ENCODE measurements at regions not wholly inside any gene's neighbourhood (a gene's known extent, or its start where the extent isn't known, plus 50 kb on each side); places are given as distances from the start of the nearest gene placed in this dataset.

DNA sequence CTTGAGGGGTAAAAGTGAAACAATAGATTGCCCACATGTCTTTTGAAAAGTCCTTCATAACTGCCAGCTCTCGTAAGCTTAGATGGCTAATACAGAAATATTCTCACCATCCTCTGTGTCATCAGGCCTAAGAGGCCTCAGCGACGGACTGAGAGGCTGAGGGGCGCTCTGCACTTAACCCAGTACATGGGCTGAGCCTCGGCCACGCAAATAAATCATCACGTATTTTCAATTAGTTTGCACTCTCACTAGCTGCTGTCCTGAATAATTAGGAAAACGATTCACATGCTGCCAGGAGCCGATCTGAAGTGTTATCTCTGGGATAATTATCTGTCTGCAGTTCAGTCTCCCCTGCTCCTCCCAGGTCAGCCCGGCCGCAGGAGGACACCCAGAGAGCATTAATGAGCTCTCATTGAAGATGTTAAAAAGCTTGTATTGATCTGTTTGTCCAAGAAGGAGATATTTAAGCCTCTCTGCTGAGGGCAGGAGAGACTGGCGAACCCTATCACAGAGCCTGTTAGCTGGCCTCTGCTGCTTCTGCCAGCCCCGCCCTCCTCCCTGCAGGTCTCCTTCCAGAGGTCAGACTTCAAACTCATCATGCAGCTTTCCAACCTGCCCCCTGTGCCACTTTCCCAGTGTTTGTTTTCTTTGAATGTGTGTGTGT lies 1051.3 kb downstream of the VRK1 start:
- DNase-seq (ENCODE audit: low read depth in 2 of 2), result no peak

DNA sequence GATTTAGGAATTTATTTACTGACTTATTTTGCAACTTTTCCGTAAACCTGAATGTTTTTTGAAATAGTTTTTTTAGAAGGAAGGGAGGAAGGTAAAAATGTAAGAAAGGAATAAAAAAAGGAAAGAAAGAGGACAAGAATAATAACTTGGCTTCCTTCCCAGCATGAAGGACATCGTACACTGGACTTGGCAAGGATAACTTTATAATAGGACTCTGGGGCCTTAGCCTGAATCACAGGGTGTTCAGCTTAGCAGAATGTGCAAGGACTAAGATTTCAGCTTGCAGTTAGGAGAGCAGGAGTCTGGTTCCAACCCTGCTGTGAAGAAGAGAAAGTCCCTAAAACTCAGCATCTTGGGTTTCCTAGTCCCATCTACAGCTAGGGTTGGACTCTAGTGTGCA lies 1053.3 kb downstream of the VRK1 start:
- no peak for DNase-seq (ENCODE audit: low read depth in 2 of 2)

DNA sequence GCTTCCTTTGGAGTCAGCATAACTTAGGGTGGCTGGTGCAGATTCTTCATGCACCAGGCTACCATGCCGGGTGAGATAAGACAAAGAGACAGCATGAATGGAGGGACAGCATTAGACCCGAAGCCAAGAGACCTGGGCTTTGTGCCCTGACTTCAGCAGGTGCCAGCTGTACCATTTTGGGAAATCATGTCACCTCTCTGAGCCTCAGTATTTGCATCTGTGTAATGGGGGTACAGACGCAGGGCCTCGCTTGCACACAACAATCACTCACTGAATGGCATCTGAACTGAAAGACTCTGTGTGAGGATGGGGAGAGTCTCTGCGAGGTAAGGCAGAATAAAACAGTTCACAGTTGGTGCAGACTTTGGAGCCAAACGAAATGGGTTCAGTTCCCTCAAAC lies 1053.7 kb downstream of the VRK1 start:
- no peak for DNase-seq (ENCODE audit: low read depth in 2 of 2)

DNA sequence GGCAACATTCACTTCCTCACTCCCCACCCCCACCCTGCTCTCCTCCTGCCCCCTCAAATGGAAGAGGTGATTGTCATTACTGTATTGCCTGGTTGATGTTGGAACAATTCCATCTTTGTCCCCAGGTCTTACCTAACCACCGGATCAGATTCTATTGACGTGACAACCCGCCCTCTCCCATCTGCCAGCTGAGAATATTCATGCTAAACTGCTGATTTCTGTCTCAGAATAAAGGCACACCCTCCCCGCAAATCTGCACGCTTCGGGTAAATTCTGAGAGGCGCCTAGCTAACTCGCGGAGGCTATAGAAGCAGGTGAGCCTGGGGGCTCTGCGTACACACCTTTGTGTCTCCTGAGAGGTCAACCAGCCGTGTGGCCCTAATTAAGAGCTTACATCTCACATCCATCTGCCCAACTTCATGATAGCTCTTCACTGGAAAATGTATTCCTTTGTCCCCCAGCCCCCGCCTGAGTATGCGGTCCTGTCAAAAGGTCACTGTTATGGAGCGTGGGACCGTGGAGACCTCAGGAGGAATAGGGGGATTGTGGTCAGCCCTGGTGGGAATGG lies 1054.3 kb downstream of the VRK1 start:
- no peak for DNase-seq (ENCODE audit: low read depth in 2 of 2)

DNA sequence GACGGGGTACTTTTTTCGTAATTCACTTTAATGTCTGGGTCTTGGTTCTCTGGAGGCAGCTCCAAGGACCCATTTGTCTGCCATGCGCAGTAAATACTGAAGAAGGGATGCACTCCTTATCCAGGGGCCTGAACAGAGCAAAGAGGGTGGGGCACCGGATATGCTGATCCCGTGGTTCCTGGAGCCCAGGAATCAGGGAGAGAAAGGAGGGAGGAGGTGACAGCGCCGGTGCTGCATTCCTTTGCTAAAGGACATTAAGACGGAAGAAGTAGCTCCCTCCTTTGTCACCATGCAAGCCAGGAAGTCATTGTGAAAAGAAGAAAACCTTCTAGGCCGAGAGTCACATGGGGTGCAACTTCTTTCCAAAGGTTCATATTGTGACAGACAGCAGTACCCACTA lies 1057.7 kb downstream of the VRK1 start:
- DNase-seq (ENCODE audit: low read depth in 2 of 2), result no peak

DNA sequence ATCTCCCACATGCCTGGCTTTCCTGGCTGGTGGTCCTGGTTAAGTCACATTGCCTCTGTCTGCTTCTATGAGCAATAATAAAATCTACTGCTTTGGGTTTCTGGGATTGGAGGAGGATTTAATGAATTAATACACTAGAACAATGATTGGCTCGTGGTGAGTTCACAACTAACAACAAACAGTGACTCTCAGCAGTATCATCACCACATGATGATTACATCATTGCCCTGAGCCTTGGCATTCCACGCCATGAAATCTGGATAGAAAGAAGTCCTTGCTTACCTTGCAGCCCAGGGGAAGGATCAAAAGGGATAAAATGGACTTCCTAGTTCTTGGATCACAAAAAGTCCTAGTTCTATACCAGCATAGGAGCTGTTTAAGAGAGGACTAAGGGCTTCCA lies 1069.0 kb downstream of the VRK1 start:
- no peak for DNase-seq (ENCODE audit: low read depth in 2 of 2)

DNA sequence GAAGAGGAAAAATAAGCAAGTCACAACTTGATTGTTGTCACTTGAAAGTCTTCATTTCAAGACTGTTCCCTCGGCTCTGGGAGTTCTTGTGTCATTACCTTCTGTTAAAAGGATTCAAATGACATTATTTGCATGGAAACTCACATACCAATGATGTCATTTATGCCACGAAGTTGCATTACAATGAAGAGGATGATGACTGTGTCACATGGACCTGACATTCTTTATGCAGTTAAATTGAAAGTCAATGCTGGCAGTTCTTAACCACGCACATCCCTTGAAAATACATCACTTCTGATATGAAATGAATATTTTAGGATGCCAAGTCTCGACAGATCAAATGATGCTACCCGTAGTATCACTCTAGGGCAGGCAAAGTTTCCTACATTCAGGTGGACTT lies 1069.5 kb downstream of the VRK1 start:
- DNase-seq (ENCODE audit: low read depth in 2 of 2), result no peak

DNA sequence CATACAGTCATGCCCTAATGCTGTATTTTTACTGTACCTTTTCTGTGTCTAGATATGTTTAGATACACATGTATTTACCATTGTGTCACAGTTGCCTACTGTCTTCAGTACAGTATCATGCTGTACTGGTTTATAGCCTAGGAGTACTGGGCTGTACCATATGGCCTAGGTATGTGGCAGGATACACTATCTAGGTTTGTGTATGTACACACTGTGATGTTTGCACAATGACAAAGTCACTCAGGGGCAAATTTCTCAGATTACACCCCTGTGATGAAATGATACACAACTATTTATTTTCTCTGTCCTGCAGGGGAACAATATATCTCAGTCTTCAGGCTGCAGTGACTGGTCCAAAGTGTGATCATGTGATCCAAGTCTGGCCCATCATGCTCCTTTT lies 1076.1 kb downstream of the VRK1 start:
- DNase-seq (ENCODE audit: low read depth in 2 of 2), result no peak

DNA sequence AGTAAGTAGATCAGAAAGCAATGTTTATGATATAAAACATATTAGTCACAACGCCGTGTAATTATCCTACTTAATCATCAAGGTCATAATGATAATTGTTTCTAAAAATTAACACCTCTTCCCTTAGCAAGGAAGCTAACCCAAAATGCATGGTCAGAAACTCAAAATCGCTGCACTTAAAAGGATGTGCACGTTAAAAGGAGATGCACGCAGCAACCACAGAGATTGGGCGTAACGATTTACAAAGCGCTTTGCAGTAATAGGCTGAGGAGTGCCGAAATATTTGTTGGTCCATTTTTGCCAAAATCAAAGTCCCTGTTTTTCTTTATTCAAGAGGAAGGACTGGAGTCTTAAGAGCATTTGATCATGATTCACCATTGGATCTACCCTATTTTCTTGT lies 1077.2 kb downstream of the VRK1 start:
- no peak for DNase-seq (ENCODE audit: low read depth in 2 of 2)

DNA sequence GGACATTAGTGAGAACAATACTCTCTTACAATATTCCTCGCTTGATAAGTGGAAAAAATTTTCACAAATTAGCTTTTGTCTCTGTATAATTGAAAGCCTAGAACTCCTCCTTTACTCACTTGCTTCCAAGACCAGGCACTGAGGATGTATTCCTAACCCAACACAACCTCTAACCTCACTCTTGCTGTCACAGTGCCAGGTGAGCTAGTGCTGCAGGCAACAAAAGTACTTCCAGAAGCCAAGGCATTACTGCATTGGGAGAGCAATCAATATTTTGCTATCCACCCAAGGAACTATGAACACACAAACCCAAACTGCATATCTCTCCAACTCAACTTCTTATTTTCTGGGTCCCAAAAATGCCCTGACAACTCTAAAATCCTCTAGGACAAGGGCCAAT lies 1081.0 kb downstream of the VRK1 start:
- DNase-seq (ENCODE audit: low read depth in 2 of 2), result no peak

DNA sequence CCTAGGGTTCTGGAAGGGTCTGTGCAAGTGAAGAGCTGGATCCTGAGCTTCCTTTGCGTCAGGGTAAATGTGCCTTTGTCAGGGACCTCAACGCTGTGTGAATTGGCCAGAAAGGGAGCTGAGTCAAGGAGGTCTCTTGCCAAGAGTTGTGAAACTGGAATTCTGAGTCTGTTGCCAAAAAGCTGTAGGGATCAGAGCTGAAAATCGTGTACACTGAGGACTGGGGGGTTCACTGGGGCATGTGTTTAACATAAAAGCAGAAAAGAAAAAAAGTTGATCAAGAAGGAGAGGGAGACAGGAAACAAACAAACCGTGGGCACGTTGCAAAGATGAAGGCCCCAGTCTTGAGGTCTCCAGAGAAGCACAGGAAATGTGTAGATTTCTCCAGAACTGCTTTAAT lies 1081.5 kb downstream of the VRK1 start:
- no peak for DNase-seq (ENCODE audit: low read depth in 2 of 2)

DNA sequence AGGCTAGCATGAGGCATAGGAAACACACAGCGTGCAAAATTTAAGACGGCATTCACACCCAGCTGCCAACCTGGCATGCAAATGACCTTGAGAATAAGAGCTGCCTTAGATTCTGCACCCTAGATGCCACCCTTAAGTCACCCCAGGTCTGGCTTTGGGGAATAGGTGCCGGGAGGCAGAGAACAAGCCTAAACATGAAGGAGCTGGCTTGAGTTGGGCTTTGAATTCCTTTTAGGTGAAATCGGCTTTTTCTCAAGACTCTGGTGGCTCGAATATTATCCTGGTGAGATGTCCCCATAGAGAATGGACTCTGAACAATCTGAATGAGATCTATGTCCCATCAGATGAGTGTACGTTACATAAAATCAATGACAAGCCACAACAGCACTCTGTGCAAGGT lies 1090.5 kb downstream of the VRK1 start:
- DNase-seq (ENCODE audit: low read depth in 2 of 2), result no peak

DNA sequence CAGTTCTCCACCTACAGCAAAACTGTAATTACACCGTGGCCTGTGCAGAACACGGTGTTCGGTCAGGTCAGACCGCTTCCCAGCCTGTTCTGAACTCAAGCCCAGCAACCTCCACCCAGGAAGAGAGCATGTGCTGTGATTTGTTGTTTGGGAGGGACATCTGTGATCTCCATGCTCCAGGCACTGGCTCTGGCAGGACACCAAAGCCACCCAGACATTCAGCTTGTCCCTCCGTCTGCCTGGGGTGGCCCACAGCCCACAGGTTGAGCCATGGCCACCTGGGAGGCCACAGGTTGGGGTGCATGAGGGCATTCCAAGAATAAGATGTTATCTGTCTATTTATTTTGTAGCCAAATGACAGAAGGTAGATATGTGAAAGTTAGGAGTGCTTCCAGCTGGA lies 1091.1 kb downstream of the VRK1 start:
- no peak for DNase-seq (ENCODE audit: low read depth in 2 of 2)

DNA sequence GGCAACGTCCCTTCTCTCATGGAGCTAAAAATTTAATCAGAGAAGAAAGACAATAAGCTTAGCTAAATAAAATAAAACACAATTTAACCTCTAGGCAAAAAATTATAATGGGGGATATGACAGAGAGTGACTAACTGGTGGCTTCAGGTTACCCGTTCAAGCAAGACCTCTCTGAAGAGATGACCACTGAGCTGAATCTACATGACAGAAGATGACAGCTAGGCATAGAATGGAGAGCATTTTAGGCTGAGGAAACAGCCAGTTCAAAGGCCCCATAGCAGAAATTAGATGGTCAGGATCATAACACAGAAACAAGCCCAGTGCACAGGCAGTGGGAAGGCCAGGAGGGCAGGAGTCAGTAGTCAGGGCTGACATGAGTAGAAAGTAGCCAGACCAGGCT lies 1094.3 kb downstream of the VRK1 start:
- DNase-seq (ENCODE audit: low read depth in 2 of 2), result no peak

DNA sequence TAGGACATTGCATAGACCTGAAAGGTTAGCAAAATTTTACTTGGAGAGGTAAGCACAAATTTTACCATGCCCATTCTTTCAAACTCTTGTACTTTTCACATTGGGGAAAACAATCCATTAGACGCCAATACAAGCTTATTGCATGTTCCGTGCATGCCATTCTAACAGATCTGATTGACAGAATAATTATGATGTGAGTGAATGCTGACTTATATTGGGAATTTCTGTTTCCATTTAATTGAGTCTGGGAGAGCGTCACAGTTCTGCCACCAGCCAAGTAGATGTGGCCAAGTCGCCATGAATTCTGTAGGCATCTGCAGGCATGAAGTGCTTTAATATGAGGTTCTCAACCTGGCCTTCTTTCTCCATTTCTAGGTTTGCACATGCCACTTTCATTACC lies 1097.4 kb downstream of the VRK1 start:
- DNase-seq (ENCODE audit: low read depth in 2 of 2), result no peak

DNA sequence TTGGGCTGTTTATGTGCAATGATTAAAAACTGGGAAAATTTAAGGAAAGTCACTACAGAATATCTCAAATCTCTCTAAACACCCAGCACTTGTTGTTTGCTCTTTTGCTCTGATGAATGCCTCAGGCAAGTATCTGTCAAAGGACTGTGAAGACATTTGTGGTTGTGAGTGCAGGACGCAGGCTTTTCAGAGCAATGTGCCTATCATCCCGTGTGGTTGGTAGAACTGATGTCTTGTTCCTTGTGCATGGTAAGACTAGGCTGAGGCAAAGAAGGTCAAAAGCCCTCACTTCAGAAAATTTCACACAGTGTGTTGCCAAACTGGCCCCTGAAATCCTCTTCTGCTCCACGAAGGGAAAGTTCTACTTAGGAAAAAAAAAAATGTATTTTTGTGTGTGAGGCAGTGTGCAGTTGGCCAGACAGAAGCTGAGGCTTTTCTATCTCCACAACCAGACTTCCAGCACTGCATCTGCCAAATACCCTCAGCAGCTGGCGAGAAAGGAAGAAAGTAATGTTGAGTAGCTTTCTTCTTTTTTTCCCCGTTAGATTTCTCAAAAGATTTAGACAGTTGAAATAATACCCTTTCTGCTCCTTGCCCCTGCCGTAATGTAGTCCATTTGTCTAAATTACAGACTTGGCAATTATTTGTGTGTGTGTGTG lies 1103.1 kb downstream of the VRK1 start:
- no peak for DNase-seq (ENCODE audit: low read depth in 2 of 2)

DNA sequence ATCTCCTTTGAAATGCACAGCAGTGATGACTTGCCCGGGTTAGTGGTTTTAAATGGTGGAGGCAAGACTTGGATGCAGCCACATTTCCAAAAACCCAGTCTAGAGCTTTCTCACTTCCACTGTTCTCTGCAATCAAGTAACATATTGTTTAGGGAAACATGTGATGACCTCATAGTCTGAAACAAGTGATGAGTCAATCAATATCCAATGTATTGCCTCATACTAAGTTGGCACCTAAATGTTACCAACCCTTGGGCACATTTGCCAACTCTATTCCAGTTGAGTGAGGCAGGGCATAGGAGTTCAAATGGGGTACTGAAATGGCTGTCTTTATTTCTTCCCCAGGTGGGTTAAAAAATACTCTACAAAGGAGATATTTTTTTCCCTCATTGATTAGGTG lies 1105.4 kb downstream of the VRK1 start:
- DNase-seq (ENCODE audit: low read depth in 2 of 2), result no peak

DNA sequence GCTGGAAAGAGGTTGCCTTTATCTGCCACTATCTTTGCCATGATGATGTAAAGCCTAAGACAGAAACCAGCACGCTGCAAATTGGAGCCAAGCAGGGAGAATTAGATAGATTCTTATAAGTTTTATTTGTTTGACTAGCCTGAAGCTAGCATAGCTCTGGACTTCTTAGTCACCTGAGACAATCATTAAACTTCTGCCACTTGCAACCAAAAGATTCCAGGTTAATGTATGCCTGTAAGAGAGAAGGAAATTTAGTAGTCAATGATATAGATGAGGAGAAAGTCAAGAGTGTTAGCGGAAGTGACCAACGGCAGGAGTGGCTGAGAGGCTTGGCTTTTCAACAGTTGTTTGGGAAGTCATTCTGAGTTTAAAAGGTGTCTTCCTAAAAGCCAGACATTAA lies 1106.6 kb downstream of the VRK1 start:
- DNase-seq (ENCODE audit: low read depth in 2 of 2), result no peak

DNA sequence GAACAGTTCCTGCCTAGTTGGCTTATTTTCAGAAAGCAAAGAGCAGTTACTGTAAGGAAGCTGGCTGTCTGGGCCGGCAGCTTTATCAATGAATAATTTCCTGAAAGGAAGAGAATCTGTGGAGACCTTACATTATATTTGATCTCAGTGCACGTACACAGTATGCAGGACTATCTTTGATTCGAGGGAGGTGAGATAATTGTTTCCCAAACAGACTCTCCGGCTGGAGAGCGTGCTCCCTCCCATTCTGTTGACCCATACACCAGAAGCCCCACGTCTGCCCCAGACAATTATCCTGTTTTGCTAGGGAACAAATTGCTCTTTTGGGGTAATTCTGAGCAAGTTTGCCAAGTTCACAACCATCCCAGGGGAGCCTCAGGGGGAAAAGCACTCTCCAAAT lies 1115.0 kb downstream of the VRK1 start:
- no peak for DNase-seq (ENCODE audit: low read depth in 2 of 2)

DNA sequence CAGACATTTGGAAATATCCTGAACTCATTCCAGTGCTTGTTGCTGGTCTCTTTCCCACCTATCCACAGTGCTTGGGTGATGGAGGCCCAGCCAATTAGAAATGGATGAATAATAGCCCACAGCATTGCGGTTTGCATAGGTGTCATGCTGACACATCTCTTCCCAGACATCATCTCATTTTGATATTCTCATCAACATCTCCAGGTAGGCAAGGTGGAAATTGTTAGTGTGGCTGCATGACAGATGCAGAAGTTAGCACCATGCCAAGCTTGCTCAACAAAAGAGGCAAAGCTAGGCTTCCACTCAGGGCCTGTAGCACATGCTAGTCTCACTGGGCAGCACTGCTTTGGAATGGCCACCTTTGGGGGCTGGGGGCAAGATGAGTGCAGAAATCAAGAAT lies 1118.9 kb downstream of the VRK1 start:
- DNase-seq (ENCODE audit: low read depth in 2 of 2), result no peak

DNA sequence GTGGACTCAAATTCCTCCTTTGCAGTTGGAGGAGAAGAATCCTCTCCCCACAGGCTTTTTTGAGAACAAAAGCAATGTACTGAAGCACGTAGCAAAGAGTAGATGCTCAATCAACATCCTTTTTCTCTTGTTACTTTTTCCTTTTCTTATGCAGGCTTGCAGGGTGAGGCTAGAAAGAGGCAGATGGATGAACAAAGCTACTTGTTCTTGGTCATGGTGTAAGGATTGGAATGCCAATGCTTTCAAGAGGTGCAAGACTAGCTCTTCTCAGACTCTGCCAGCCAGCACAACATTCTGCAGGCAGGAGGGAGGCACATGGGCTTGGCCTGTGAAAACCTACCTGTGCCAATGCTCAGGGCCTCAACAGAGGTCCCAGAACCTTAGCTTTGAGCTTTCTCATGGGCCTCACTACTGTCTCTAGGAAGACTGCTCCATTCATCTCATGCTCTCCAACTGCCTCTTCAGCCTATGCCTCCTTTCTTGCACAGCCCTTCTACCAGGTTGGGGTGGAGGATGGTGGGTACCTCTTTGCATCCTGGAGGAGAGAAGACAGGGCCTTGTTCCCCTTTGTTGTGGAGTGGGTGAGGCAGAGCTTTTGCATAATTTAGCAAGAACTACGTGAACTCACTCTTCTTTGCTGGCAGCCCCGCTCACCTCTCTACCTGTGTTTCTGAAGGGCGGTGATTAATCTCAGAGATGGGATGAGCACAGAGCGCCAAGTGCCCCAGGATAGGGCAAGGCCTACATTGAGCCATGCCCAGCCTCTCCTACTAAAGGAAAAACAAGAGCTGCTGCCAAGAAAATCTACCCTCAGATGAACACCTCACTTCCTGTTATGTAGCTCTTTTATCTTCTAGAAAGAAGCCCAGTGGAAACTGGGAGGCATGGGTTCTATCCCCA lies 1119.7 kb downstream of the VRK1 start:
- DNase-seq (ENCODE audit: low read depth in 2 of 2), result no peak

DNA sequence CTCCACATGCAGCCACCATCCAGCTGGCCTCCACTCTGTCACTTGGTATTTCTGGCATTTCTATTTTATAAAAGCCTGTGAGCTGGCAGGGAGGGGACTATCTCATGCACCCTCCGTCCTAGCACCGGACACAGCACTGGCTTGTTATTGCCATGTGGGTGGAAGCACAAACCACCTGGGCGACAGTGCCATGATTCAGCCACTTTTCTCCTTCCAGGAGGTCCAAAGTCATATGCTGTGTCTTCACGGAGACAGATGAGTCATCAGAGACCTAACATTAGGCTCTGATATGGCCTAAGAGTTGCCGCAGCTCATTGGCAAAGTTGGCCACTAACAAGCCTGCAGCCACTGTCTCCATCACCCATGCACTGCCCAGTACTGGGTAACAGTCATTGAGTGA lies 1123.0 kb downstream of the VRK1 start:
- DNase-seq (ENCODE audit: low read depth in 2 of 2), result no peak

DNA sequence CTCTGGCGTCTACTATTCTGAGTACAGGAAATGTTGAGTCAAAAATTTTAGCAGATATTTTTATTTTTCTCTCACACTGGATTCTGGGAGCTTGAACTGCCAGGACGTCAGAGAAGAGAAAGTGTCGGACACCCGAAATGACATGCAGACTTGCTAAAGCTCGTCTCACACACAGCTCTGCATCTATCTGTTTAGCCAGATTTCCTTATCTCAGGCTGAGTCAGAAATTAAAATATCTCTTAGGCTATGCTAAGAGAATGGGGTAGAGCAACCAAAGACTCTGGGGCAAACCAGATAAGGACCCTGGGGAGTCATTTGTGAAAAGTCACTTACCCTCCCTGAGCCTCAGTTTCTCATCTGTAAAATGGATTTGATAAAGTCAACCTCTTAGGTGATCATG lies 1124.1 kb downstream of the VRK1 start:
- no peak for DNase-seq (ENCODE audit: low read depth in 2 of 2)

Measured in activated CD4-positive, alpha-beta T cell treated with anti-CD3 and anti-CD28 coated beads for 24 hours (primary cell).